Prostate gland (tissue), 2 donors: ENCODE measurements at regions not wholly inside any gene's neighbourhood (a gene's known extent, or its start where the extent isn't known, plus 50 kb on each side); places are given as distances from the start of the nearest gene placed in this dataset.

Experiments
- DNase-seq: peaks from one replicate; pipeline ENCODE4 v3.0.0-alpha.2; 2019; ENCODE audit warnings: low spot score
- H3K27ac ChIP-seq, 2 donors: fragments of 200-600 bp; sonication (generic); 2 replicates each; pipeline ENCODE4 v1.5.1; 2017 to 2019
- H3K27me3 ChIP-seq: fragments of 200-600 bp; sonication (generic); replicated peaks from 2 replicates; pipeline ENCODE4 v1.5.1; 2019; ENCODE audit not compliant: insufficient read depth
- H3K36me3 ChIP-seq, 2 donors: fragments of 200-600 bp; sonication (generic); 1 replicate in 1 of 2; 2 replicates in 1 of 2; pipeline versions ENCODE4 v1.5.1 to v1.8.1; 2017 to 2019
- H3K4me1 ChIP-seq: fragments of 200-600 bp; sonication (generic); replicated peaks from 2 replicates; pipeline ENCODE4 v1.5.1; 2019
- H3K4me3 ChIP-seq, 2 donors: fragments of 200-600 bp; sonication (generic); 2 replicates each; pipeline ENCODE4 v1.5.1; 2017 to 2019
- H3K9me3 ChIP-seq: fragments of 200-600 bp; sonication (generic); 2 replicates; pipeline ENCODE4 v1.5.1; 2017
- POLR2A ChIP-seq: fragments of 450-650 bp; IDR thresholded peaks from one replicate; pipeline ENCODE4 v1.6.1; 2016; ENCODE audit warnings: antibody characterized with exemption, mild to moderate bottlenecking
- POLR2AphosphoS5 ChIP-seq: sonication (generic); formaldehyde crosslinking; IDR thresholded peaks from one replicate; pipeline ENCODE4 v1.6.1; 2017; ENCODE audit warnings: antibody characterized with exemption
- WGBS: methylation state at CpG from one replicate; pipeline ENCODE4 v1.1.5; 2018; 5-methylcytosine and 5-hydroxymethylcytosine counted together
- intact Hi-C: fragments of 100-400 bp; cut with DNase I; formaldehyde crosslinking; loops from one replicate; pipeline ENCODE4 v1.14.2; 2022
- TF ChIP-seq, protein P1 (sequence below), 4 experiments: fragments of 200-600 bp in 2 of 4; fragments of 450-650 bp in 2 of 4; sonication (generic) in 2 of 4; IDR thresholded peaks; 1 replicate in 3 of 4; 2 replicates in 1 of 4; pipeline ENCODE4 v1.5.1; 2016 to 2019; ENCODE audit warnings: antibody characterized with exemption in 4 of 4, mild to moderate bottlenecking in 2 of 4, moderate library complexity in 2 of 4

DNA sequence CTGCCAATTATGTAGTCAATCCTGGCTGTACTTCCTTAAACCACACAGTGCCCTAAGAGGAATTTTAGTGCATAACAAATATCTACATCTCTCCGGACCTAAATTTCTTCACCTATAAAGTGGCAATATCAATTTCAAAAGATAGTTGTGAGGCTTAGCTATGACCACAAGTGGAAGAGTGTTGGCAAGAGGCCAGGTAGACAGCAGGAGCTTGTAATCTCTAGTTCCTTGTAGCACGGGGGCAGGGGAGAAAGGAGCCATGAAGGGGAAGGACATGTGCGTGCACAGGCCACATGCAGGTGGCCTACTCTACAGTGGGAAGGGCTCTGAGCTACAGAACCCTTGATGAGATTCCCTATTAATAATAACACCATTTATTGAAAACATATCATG, 269.7 kb downstream of the ABHD5 start:
- H3K9me3 ChIP-seq, result no peaks in the 10 kb centered on the region
- 33% methylated on average over 3 of the region's 3 CpGs for WGBS
- H3K27me3 ChIP-seq, result peaks cover 14% of the 10 kb centered on the region
- no peaks in the 10 kb centered on the region for H3K36me3 ChIP-seq
- intact Hi-C loops, result no loop called here
- no peak for DNase-seq
- H3K27ac ChIP-seq, result no peak overlapping the region
- no peak overlapping the region for H3K4me3 ChIP-seq
- H3K4me1 ChIP-seq, result no peaks in the 10 kb centered on the region
- TF ChIP-seq POLR2AphosphoS5 (no peak), POLR2A (no peak)
- TF ChIP-seq, protein P1, sequence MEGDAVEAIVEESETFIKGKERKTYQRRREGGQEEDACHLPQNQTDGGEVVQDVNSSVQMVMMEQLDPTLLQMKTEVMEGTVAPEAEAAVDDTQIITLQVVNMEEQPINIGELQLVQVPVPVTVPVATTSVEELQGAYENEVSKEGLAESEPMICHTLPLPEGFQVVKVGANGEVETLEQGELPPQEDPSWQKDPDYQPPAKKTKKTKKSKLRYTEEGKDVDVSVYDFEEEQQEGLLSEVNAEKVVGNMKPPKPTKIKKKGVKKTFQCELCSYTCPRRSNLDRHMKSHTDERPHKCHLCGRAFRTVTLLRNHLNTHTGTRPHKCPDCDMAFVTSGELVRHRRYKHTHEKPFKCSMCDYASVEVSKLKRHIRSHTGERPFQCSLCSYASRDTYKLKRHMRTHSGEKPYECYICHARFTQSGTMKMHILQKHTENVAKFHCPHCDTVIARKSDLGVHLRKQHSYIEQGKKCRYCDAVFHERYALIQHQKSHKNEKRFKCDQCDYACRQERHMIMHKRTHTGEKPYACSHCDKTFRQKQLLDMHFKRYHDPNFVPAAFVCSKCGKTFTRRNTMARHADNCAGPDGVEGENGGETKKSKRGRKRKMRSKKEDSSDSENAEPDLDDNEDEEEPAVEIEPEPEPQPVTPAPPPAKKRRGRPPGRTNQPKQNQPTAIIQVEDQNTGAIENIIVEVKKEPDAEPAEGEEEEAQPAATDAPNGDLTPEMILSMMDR (IDR thresholded peaks at IDR 0.05), result no peak

DNA sequence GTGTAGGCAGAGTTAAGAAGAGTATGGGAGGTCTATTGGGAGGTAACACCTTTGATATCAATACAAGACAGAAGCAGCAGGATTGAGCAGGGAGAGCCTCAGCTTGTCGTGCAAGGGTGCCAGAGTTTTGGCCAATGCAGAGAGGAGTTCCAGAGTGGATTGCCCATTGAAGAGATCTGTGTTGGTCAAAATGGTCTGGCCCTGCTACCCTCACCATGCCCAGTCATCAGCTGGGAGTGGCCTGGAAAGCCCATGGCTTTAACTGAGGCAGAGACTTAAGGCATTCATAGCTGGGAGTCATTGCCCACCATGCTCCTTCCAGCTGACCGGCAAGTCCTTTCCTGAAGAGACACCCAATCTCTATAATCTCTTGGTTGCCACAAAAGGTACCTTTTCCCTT, 271.3 kb downstream of the ABHD5 start:
- Histone ChIP-seq H3K27ac (no peak overlapping the region), H3K36me3 (no peaks in the 10 kb centered on the region), H3K9me3 (no peaks in the 10 kb centered on the region), H3K27me3 (peaks cover 11% of the 10 kb centered on the region), H3K4me1 (no peaks in the 10 kb centered on the region), H3K4me3 (no peak overlapping the region)
- intact Hi-C loops, result no loop called here
- TF ChIP-seq POLR2AphosphoS5, result no peak
- TF ChIP-seq, protein P1 (IDR thresholded peaks at IDR 0.05), result no peak
- TF ChIP-seq POLR2A, result no peak
- no peak for DNase-seq
- WGBS, result 95% methylated on average over 2 of the region's 2 CpGs

DNA sequence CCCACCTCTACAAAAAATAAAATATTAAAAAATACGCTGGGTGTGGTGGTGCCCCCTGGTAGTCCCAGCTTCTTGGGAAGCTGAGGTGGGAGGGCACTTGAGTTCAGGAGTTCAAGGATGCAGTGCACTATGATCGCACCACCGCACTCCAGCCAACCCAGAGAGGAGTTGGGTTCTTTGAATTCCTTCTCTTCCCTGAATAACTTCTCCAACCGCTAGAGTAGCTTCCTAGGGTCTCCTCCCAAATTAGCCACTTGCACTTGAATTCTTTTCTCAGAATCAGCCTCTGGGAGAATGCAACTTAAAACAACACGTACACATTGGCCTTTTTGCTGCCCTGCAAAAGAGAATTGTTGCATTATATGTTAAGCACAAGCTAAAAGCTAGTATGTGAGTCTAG, 272.5 kb downstream of the ABHD5 start:
- no peaks in the 10 kb centered on the region for H3K36me3 ChIP-seq
- H3K4me3 ChIP-seq, result no peak overlapping the region
- H3K27me3 ChIP-seq, result peaks cover 8% of the 10 kb centered on the region
- WGBS, result 96% methylated on average over 5 of the region's 5 CpGs
- H3K9me3 ChIP-seq, result no peaks in the 10 kb centered on the region
- H3K27ac ChIP-seq, result no peak overlapping the region
- no peak for DNase-seq
- intact Hi-C loops, result no loop called here
- TF ChIP-seq, protein P1 (IDR thresholded peaks at IDR 0.05), result no peak
- TF ChIP-seq POLR2AphosphoS5 (no peak), POLR2A (no peak)
- H3K4me1 ChIP-seq, result no peaks in the 10 kb centered on the region

DNA sequence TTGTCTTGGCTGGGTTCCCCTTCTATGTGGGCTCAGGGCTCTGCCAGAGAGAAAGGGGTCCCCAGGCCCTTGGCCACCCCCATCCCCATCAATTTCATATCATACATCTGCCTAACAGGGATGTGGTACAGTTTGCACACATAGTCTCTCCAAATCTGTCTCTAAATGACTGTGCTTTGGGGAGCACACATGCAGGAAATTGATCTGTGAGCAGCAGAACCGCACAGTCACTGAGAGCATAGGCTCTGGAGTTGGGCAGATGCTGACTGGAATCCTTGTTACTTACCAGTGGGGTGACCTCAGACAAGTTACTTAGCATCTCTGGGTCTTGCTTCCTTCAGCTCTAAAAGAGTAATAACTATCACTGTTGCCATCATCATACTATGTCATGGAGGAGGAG, 273.9 kb downstream of the ABHD5 start:
- intact Hi-C loops, result no loop called here
- no peak for DNase-seq
- TF ChIP-seq POLR2A (no peak), POLR2AphosphoS5 (no peak)
- no peak overlapping the region for H3K4me3 ChIP-seq
- H3K4me1 ChIP-seq, result no peaks in the 10 kb centered on the region
- 90% methylated on average over 1 of the region's 1 CpG for WGBS
- H3K9me3 ChIP-seq, result no peaks in the 10 kb centered on the region
- no peaks in the 10 kb centered on the region for H3K36me3 ChIP-seq
- H3K27me3 ChIP-seq, result peaks cover 8% of the 10 kb centered on the region
- no peak overlapping the region for H3K27ac ChIP-seq

DNA sequence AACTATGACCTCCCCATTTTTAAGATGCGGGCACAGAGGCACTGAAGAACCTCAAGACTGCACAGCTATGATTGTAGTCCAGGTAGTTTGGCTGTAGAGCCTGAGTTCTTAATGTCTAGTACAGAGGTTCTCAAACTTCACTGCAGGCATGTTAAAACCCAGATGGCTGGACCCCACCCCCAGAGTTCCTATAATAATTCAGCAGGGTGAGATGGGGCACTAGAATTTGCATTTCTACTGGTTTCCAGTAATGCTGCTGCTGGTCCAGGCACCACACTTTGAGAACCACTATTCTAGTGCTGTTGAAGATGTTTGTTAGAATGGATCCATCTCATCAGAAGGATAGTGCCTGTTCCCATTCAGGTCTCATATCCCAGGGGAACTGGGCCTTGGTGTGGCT, 274.9 kb downstream of the ABHD5 start:
- no peaks in the 10 kb centered on the region for H3K4me1 ChIP-seq
- WGBS, result 83% methylated on average over 1 of the region's 1 CpG
- intact Hi-C loops, result no loop called here
- peaks cover 8% of the 10 kb centered on the region for H3K27me3 ChIP-seq
- H3K4me3 ChIP-seq, result no peak overlapping the region
- no peak overlapping the region for H3K27ac ChIP-seq
- H3K9me3 ChIP-seq, result no peaks in the 10 kb centered on the region
- no peaks in the 10 kb centered on the region for H3K36me3 ChIP-seq
- no peak for DNase-seq
- TF ChIP-seq POLR2A (no peak), POLR2AphosphoS5 (no peak)
- TF ChIP-seq, protein P1 (IDR thresholded peaks at IDR 0.05), result no peak
